Loucy (cell line): ENCODE measurements at regions not wholly inside any gene's neighbourhood (a gene's known extent, or its start where the extent isn't known, plus 50 kb on each side); places are given as distances from the start of the nearest gene placed in this dataset.

Source experiments
- CTCF ChIP-seq: fragments of 200-600 bp; sonication (generic); conservative IDR thresholded peaks from 2 replicates; pipeline ENCODE4 v1.5.1; 2014; ENCODE audit warnings: mild to moderate bottlenecking, antibody characterized with exemption, low read length
- EZH2phosphoT487 ChIP-seq: fragments of 200-600 bp; IDR thresholded peaks from 2 replicates; pipeline ENCODE4 v1.6.1; 2018; ENCODE audit warnings: antibody characterized with exemption, mild to moderate bottlenecking, moderate library complexity, borderline replicate concordance

GRCh38 chr18:75660932-75661331 lies 233.4 kb upstream of the SMIM21 start:
- TF ChIP-seq CTCF (no peak), EZH2phosphoT487 (no peak)
